Activated B cell treated with CpG ODN at 0.5 μM for 24 hours (primary cell): ENCODE measurements at regions not wholly inside any gene's neighbourhood (a gene's known extent, or its start where the extent isn't known, plus 50 kb on each side); places are given as distances from the start of the nearest gene placed in this dataset.

ENCODE experiments used
- ATAC-seq: fragments of 200-7000 bp; cut with Tn5 transposase; one replicate; pipeline ENCODE4 v1.10.0; 2021; ENCODE audit warnings: low read depth, mild to moderate bottlenecking, moderate library complexity
- CTCF ChIA-PET: fragments of 350-600 bp; sonication (Branson Sonifier 250); formaldehyde crosslinking; loops from one replicate; lab custom pipeline; 2021; ENCODE audit warnings: antibody characterized with exemption; lab: Charles Lee
- POLR2A ChIA-PET: fragments of 350-600 bp; sonication (Branson Sonifier 250); formaldehyde crosslinking; loops from one replicate; lab custom pipeline; 2021; ENCODE audit warnings: antibody characterized with exemption; lab: Charles Lee
- DNase-seq: peaks from one replicate; pipeline ENCODE4 v3.0.0; 2022
- H3K27ac Mint-ChIP-seq: one replicate; pipeline ENCODE4 v1.8.0; 2020; ENCODE audit warnings: mixed read lengths
- H3K27me3 Mint-ChIP-seq: one replicate; pipeline ENCODE4 v1.8.0; 2021; ENCODE audit warnings: mixed read lengths
- H3K36me3 Mint-ChIP-seq: one replicate; pipeline ENCODE4 v1.8.0; 2021; ENCODE audit warnings: low read depth, mixed read lengths
- H3K4me1 Mint-ChIP-seq: one replicate; pipeline ENCODE4 v1.8.0; 2021; ENCODE audit warnings: mixed read lengths
- H3K4me3 Mint-ChIP-seq: one replicate; pipeline ENCODE4 v1.8.0; 2020; ENCODE audit warnings: mild to moderate bottlenecking, mixed read lengths
- H3K9me3 Mint-ChIP-seq: one replicate; pipeline ENCODE4 v1.8.0; 2020; ENCODE audit warnings: mixed read lengths
- CTCF ChIP-seq: fragments of 200-600 bp; IDR thresholded peaks from one replicate; pipeline ENCODE4 v1.8.0; 2022; ENCODE audit warnings: antibody characterized with exemption, mild to moderate bottlenecking
- intact Hi-C: fragments of 100-400 bp; cut with micrococcal nuclease; formaldehyde crosslinking; loops from one replicate; pipeline ENCODE4 v1.15.1; 2024

GRCh38 chr4:96729641-96730040 is 889.7 kb downstream of the PDHA2 start:
- POLR2A ChIA-PET = no interaction called here
- Mint-ChIP-seq H3K4me3 (no peak overlapping the region), H3K27ac (no peak overlapping the region), H3K36me3 (no peaks in the 10 kb centered on the region), H3K27me3 (no peaks in the 10 kb centered on the region), H3K9me3 (peaks cover 8% of the 10 kb centered on the region), H3K4me1 (no peaks in the 10 kb centered on the region)
- TF ChIP-seq CTCF = no peak
- DNase-seq = no peak
- intact Hi-C loops = no loop called here
- no peak for ATAC-seq
- CTCF ChIA-PET = no interaction called here

- ChIA-PET POLR2A (no interaction called here), CTCF (no interaction called here)
- Mint-ChIP-seq H3K27me3 (no peaks in the 10 kb centered on the region), H3K9me3 (peaks cover 8% of the 10 kb centered on the region), H3K36me3 (no peaks in the 10 kb centered on the region), H3K4me3 (no peak overlapping the region), H3K27ac (no peak overlapping the region), H3K4me1 (no peaks in the 10 kb centered on the region)
- DNase-seq (no peak), ATAC-seq (no peak)
- intact Hi-C loops = no loop called here
- TF ChIP-seq CTCF = no peak
These were observed 890.5 kb downstream of the PDHA2 start for GRCh38 chr4:96730432-96730831.

GRCh38 chr4:96736352-96736889 is 896.5 kb downstream of the PDHA2 start:
- DNase-seq (no peak), ATAC-seq (no peak)
- TF ChIP-seq CTCF = no peak
- Mint-ChIP-seq H3K27ac (no peak overlapping the region), H3K36me3 (no peaks in the 10 kb centered on the region), H3K27me3 (no peaks in the 10 kb centered on the region), H3K9me3 (peaks cover 9% of the 10 kb centered on the region), H3K4me3 (no peak overlapping the region), H3K4me1 (no peaks in the 10 kb centered on the region)
- intact Hi-C loops = no loop called here
- ChIA-PET POLR2A (no interaction called here), CTCF (no interaction called here)

- Mint-ChIP-seq H3K9me3 (peaks cover 4% of the 10 kb centered on the region), H3K4me3 (no peak overlapping the region), H3K36me3 (no peaks in the 10 kb centered on the region), H3K27ac (no peak overlapping the region), H3K4me1 (no peaks in the 10 kb centered on the region), H3K27me3 (no peaks in the 10 kb centered on the region)
- no peak for TF ChIP-seq CTCF
- DNase-seq (no peak), ATAC-seq (no peak)
- ChIA-PET POLR2A (no interaction called here), CTCF (no interaction called here)
- intact Hi-C loops = no loop called here
These were observed 899.2 kb downstream of the PDHA2 start for GRCh38 chr4:96739101-96739500.

GRCh38 chr4:96742332-96743014 is 902.6 kb downstream of the PDHA2 start:
- no peaks in the 10 kb centered on the region for H3K36me3 Mint-ChIP-seq
- ATAC-seq (no peak), DNase-seq (no peak)
- POLR2A ChIA-PET = no interaction called here
- no peak for TF ChIP-seq CTCF
- no peaks in the 10 kb centered on the region for H3K27me3 Mint-ChIP-seq
- CTCF ChIA-PET = no interaction called here
- no peaks in the 10 kb centered on the region for H3K4me1 Mint-ChIP-seq
- H3K4me3 Mint-ChIP-seq = no peak overlapping the region
- peaks cover 6% of the 10 kb centered on the region for H3K9me3 Mint-ChIP-seq
- intact Hi-C loops = no loop called here
- H3K27ac Mint-ChIP-seq = no peak overlapping the region
